ENCODE measurements at regions not wholly inside any gene's neighbourhood (a gene's known extent, or its start where the extent isn't known, plus 50 kb on each side); places are given as distances from the start of the nearest gene placed in this dataset.

DNA sequence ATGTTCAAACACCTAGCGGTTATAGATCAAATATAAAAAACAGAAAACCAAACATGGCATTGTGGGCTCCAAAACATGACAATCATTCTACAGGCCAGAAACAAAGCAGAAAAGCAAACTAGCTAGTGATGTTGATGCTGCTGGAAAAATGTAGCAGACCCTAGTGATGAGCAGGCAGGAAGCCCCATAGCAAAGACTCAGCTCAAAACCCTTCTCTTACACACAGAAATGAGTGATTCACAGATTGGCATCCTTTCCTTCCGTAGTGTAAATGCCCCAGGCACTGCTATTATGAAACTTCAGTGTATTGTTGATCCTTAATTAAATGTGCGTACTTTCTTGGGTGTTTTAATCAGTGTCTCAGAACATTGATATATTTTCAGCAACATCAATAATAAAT is 425.1 kb downstream of the UTRN start:
- no peak overlapping the region for H3K27ac ChIP-seq
- 87 to 96% (median 91%) methylated on average over 3 of the region's 3 CpGs for WGBS, 5 donors
- DNase-seq = no peak
- no peaks in the 10 kb centered on the region for H3K9me3 ChIP-seq
- H3K36me3 ChIP-seq = peaks cover 0 to 5% (median 4%) of the 10 kb centered on the region in 4 donors
- H3K27me3 ChIP-seq = no peaks in the 10 kb centered on the region
- TF ChIP-seq POLR2A (IDR thresholded peaks at IDR 0.05) = no peak
- no peak for TF ChIP-seq EP300 (IDR thresholded peaks at IDR 0.05)
- TF ChIP-seq CTCF (IDR thresholded peaks at IDR 0.05) = no peak
- TF ChIP-seq POLR2AphosphoS5 (IDR thresholded peaks at IDR 0.05) = no peak
- H3K4me1 ChIP-seq = no peaks in the 10 kb centered on the region
- no peak overlapping the region for H3K4me3 ChIP-seq
- intact Hi-C loops (cut with DNase I; ENCODE audit: low total_unique reads) = no loop called here

DNA sequence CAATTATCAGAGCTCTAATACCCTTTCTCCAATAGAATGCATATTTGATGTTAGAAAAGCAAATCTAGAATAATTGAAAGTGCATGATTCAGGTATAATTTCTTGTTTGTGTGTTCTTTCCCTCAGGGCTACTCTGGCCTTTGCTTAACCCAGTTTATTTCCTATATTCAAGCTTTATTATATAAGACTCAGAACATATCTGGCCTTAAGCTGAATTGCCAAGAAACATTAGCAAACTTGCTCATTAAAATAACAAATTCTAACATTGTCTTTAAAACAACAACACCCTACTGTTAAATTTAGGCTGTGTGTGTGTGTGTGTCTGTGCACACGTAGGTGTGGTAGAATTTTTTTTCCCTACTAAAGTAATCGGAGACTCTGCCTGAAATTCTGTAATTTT is 426.5 kb downstream of the UTRN start:
- Histone ChIP-seq H3K4me1 (peaks cover 0 to 3% (median 0%) of the 10 kb centered on the region in 4 donors), H3K27me3 (no peaks in the 10 kb centered on the region), H3K36me3 (peaks cover 0 to 5% (median 0%) of the 10 kb centered on the region in 4 donors), H3K4me3 (no peak overlapping the region), H3K27ac (no peak overlapping the region), H3K9me3 (no peaks in the 10 kb centered on the region)
- WGBS, 5 donors = 93 to 99% (median 97%) methylated on average over 2 of the region's 2 CpGs
- TF ChIP-seq POLR2AphosphoS5 (IDR thresholded peaks at IDR 0.05) = no peak
- no peak for TF ChIP-seq CTCF (IDR thresholded peaks at IDR 0.05)
- TF ChIP-seq EP300 (IDR thresholded peaks at IDR 0.05) = no peak
- no peak for TF ChIP-seq POLR2A (IDR thresholded peaks at IDR 0.05)
- intact Hi-C loops (cut with DNase I; ENCODE audit: low total_unique reads) = no loop called here
- DNase-seq = no peak

- no peak for DNase-seq
- H3K4me3 ChIP-seq = no peak overlapping the region
- intact Hi-C loops (cut with DNase I; ENCODE audit: low total_unique reads) = no loop called here
- no peaks in the 10 kb centered on the region for H3K9me3 ChIP-seq
- no peak overlapping the region for H3K27ac ChIP-seq
- 58 to 87% (median 75%) methylated on average over 1 of the region's 1 CpG for WGBS, 5 donors
- peaks cover 0 to 5% (median 0%) of the 10 kb centered on the region in 4 donors for H3K36me3 ChIP-seq
- H3K4me1 ChIP-seq = peaks cover 0 to 3% (median 0%) of the 10 kb centered on the region in 4 donors
- H3K27me3 ChIP-seq = no peaks in the 10 kb centered on the region
- TF ChIP-seq EP300 (IDR thresholded peaks at IDR 0.05) (no peak), CTCF (IDR thresholded peaks at IDR 0.05) (no peak), POLR2AphosphoS5 (IDR thresholded peaks at IDR 0.05) (no peak), POLR2A (IDR thresholded peaks at IDR 0.05) (no peak)
These were observed 427.4 kb downstream of the UTRN start for GRCh38 chr6:144712541-144712940.

DNA sequence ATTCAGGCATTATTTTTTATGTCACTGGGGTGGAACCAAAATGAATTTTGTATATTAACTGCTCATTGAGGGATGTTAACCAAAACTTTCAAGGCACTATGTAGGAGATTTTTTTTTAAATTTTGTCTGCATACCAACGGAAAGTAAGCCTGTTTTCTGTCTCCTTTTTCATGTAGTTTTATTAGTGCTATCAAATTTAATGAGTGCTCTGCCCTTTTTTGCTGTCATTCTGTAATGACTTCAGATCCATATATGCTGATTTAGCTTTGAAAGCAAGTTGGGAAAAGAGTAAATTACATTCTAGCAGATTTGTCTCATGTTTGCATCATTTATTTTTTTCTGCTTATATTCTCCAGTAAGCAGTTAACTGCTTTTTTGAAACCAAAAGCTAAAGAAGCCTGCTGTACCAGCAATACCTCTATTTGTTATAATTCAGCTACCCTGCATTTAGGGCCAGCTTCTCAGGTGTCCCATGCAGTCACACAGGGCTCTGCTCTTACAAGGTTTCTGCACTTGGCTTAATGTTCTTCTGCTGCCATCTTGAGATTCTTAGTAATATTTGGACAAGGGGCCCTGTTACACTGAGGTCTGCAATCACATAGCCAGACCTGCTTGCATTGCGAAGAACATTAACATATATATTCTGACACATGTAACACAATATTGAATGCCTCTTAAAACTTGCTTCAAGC is 429.0 kb downstream of the UTRN start:
- WGBS, 5 donors = 87 to 98% (median 90%) methylated on average over 2 of the region's 2 CpGs
- H3K4me1 ChIP-seq = peaks cover 0 to 3% (median 0%) of the 10 kb centered on the region in 4 donors
- no peaks in the 10 kb centered on the region for H3K36me3 ChIP-seq
- DNase-seq = no peak
- no peak for TF ChIP-seq POLR2AphosphoS5 (IDR thresholded peaks at IDR 0.05)
- TF ChIP-seq CTCF (IDR thresholded peaks at IDR 0.05) = no peak
- no peak for TF ChIP-seq POLR2A (IDR thresholded peaks at IDR 0.05)
- TF ChIP-seq EP300 (IDR thresholded peaks at IDR 0.05) = no peak
- H3K9me3 ChIP-seq = no peaks in the 10 kb centered on the region
- no peaks in the 10 kb centered on the region for H3K27me3 ChIP-seq
- intact Hi-C loops (cut with DNase I; ENCODE audit: low total_unique reads) = no loop called here
- no peak overlapping the region for H3K4me3 ChIP-seq
- no peak overlapping the region for H3K27ac ChIP-seq
